Skeletal muscle satellite cell (primary cell): ENCODE measurements at regions not wholly inside any gene's neighbourhood (a gene's known extent, or its start where the extent isn't known, plus 50 kb on each side); places are given as distances from the start of the nearest gene placed in this dataset.

Experiments
- H3K27me3 ChIP-seq: 2 replicates; pipeline ENCODE4 v1.7.0; 2013; ENCODE audit warnings: low read length; ENCODE audit not compliant: control insufficient read depth, insufficient read depth
- H3K36me3 ChIP-seq: 2 replicates; pipeline ENCODE4 v1.7.0; 2013; ENCODE audit warnings: mild to moderate bottlenecking, control low read depth, low read length; ENCODE audit not compliant: insufficient read depth
- H3K4me1 ChIP-seq: 2 replicates; pipeline ENCODE4 v1.7.0; 2013; ENCODE audit warnings: low read length; ENCODE audit not compliant: control insufficient read depth, insufficient read depth
- H3K4me2 ChIP-seq: 2 replicates; pipeline ENCODE4 v1.7.0; 2013; ENCODE audit warnings: mild to moderate bottlenecking, low read length
- H3K4me3 ChIP-seq: 2 replicates; pipeline ENCODE4 v1.7.0; 2013; ENCODE audit warnings: low read length
- H3K9ac ChIP-seq: 2 replicates; pipeline ENCODE4 v1.7.0; 2013; ENCODE audit warnings: mild to moderate bottlenecking, low read depth, low read length, moderate library complexity
- H3K9me3 ChIP-seq: replicated peaks from 2 replicates; pipeline ENCODE4 v1.7.0; 2013; ENCODE audit warnings: mild to moderate bottlenecking, control low read depth, low read length

GRCh38 chr20:6231556-6231955 lies 108.7 kb upstream of the FERMT1 start:
- no peak overlapping the region for H3K4me3 ChIP-seq
- H3K4me2 ChIP-seq, result no peak overlapping the region
- H3K9ac ChIP-seq, result no peak overlapping the region
- no peaks in the 10 kb centered on the region for H3K9me3 ChIP-seq
- H3K36me3 ChIP-seq, result no peaks in the 10 kb centered on the region
- no peaks in the 10 kb centered on the region for H3K4me1 ChIP-seq
- peaks cover 3% of the 10 kb centered on the region for H3K27me3 ChIP-seq

GRCh38 chr20:6228302-6228843 lies 105.5 kb upstream of the FERMT1 start:
- no peaks in the 10 kb centered on the region for H3K9me3 ChIP-seq
- H3K4me1 ChIP-seq, result no peaks in the 10 kb centered on the region
- no peak overlapping the region for H3K4me2 ChIP-seq
- peaks cover 3% of the 10 kb centered on the region for H3K27me3 ChIP-seq
- no peak overlapping the region for H3K9ac ChIP-seq
- no peak overlapping the region for H3K4me3 ChIP-seq
- no peaks in the 10 kb centered on the region for H3K36me3 ChIP-seq

DNA sequence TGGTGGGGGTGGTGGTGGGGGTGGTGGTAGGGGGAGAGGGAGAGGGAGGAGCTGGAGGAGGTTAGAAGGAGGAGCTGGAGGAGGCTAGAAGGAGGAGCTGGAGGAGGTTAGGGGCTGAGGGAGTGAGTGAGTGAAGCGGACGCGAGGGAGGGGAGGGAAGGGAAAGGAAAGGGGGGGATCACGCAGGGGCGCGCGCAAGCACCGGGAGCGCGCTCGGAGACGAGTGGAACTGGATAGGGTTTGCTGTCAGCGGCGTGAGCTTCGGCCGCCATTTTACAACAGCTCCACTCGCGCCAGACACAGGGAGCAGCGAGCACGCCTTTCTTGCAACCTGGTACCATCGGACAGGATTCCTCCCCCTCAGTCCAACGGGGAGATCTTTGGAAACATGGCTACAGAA lies 90.5 kb upstream of the FERMT1 start:
- Histone ChIP-seq H3K9me3 (no peaks in the 10 kb centered on the region), H3K4me3 (no peak overlapping the region), H3K4me2 (no peak overlapping the region), H3K4me1 (no peaks in the 10 kb centered on the region), H3K27me3 (no peaks in the 10 kb centered on the region), H3K9ac (no peak overlapping the region), H3K36me3 (no peaks in the 10 kb centered on the region)

GRCh38 chr20:6212903-6213302 lies 90.1 kb upstream of the FERMT1 start:
- Histone ChIP-seq H3K4me1 (no peaks in the 10 kb centered on the region), H3K4me3 (no peak overlapping the region)

DNA sequence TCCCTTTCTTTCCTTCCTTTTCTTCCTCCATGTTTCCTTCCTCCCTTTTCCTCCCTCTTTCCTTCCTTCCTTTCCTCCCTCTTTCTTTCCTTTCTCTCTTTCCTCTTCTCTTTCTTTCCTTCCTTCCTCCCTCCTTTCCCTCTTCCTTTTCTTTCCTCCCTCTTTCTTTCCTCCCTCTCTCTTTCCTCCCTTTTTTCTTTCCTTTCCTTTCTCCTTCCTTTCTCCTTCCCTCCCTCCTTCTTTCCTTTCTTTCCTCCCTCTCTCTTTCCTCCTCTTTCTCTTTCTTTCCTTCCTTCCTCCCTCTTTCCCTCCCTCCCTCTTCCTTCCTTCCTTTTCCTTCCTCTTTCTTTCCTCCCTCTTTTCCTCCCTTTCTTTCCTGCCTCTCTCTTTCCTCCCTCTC lies 86.3 kb upstream of the FERMT1 start:
- H3K9ac ChIP-seq, result no peak overlapping the region
- H3K4me3 ChIP-seq, result no peak overlapping the region
- no peak overlapping the region for H3K4me2 ChIP-seq
- no peaks in the 10 kb centered on the region for H3K36me3 ChIP-seq
- H3K27me3 ChIP-seq, result no peaks in the 10 kb centered on the region
- H3K4me1 ChIP-seq, result no peaks in the 10 kb centered on the region
- no peaks in the 10 kb centered on the region for H3K9me3 ChIP-seq

More at GRCh38 chr20:6212903-6213302, 90.1 kb upstream of the FERMT1 start:
- H3K27me3 ChIP-seq, result no peaks in the 10 kb centered on the region
- H3K9ac ChIP-seq, result no peak overlapping the region
- no peaks in the 10 kb centered on the region for H3K9me3 ChIP-seq
- H3K36me3 ChIP-seq, result no peaks in the 10 kb centered on the region
- no peak overlapping the region for H3K4me2 ChIP-seq

- no peaks in the 10 kb centered on the region for H3K9me3 ChIP-seq
- no peaks in the 10 kb centered on the region for H3K36me3 ChIP-seq
- H3K9ac ChIP-seq, result no peak overlapping the region
- H3K4me2 ChIP-seq, result no peak overlapping the region
- no peaks in the 10 kb centered on the region for H3K27me3 ChIP-seq
- no peaks in the 10 kb centered on the region for H3K4me1 ChIP-seq
- H3K4me3 ChIP-seq, result no peak overlapping the region
These were observed 77.3 kb upstream of the FERMT1 start for GRCh38 chr20:6200092-6200491.

GRCh38 chr20:6185268-6185667 lies 62.4 kb upstream of the FERMT1 start:
- H3K4me3 ChIP-seq, result no peak overlapping the region
- H3K9ac ChIP-seq, result no peak overlapping the region
- H3K36me3 ChIP-seq, result no peaks in the 10 kb centered on the region
- H3K4me2 ChIP-seq, result no peak overlapping the region
- H3K4me1 ChIP-seq, result no peaks in the 10 kb centered on the region
- H3K9me3 ChIP-seq, result no peaks in the 10 kb centered on the region
- H3K27me3 ChIP-seq, result no peaks in the 10 kb centered on the region

DNA sequence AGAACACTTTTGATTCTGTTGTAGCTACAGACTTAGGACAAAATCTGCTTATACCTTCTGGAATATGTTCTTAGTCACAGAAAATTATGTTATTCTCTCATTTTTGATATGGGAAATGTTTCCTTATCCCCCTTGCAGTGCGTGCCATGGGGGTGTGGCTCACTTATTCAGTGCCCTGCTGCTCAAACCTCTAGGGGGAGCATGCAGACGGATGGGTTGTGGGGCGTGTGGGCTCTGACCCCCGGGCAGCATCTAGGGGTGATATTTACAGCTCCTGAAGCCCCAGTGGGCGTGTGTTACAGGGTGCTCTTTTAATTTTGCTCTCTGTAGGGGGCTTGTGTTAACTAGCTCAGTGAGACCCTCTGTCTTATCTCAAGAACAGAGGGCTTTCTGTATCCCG lies 61.3 kb upstream of the FERMT1 start:
- Histone ChIP-seq H3K36me3 (no peaks in the 10 kb centered on the region), H3K4me1 (no peaks in the 10 kb centered on the region)

GRCh38 chr20:6180531-6180930 lies 57.7 kb upstream of the FERMT1 start:
- Histone ChIP-seq H3K36me3 (no peaks in the 10 kb centered on the region), H3K27me3 (peaks cover 5% of the 10 kb centered on the region)

More for the DNA sequence above, 61.3 kb upstream of the FERMT1 start:
- Histone ChIP-seq H3K9me3 (no peaks in the 10 kb centered on the region), H3K4me3 (no peak overlapping the region), H3K27me3 (peaks cover 5% of the 10 kb centered on the region), H3K9ac (no peak overlapping the region), H3K4me2 (no peak overlapping the region)

DNA sequence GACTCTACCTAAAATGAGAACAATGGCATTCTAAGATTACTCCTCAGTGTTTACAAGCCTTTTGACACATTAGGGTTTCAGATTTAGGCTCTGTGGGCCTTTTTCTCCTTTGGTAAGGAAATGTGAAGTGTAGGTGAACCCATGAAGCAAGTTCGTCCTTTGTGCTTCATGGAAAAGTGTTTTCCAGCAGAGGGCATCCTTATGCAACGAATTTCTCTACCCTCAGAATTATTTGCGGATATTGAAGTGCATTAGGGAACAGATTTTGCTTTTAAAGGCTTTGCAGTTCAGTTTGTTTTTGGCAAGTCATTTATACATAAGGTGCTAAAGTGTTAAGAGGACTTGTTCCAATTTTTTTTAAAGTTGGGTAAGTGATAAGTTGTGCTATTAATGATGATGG lies 55.7 kb upstream of the FERMT1 start:
- Histone ChIP-seq H3K9me3 (no peaks in the 10 kb centered on the region), H3K9ac (no peak overlapping the region), H3K4me2 (no peak overlapping the region), H3K4me3 (no peak overlapping the region), H3K36me3 (no peaks in the 10 kb centered on the region), H3K4me1 (no peaks in the 10 kb centered on the region), H3K27me3 (peaks cover 5% of the 10 kb centered on the region)

More at GRCh38 chr20:6180531-6180930, 57.7 kb upstream of the FERMT1 start:
- H3K4me1 ChIP-seq, result no peaks in the 10 kb centered on the region
- H3K4me3 ChIP-seq, result no peak overlapping the region
- H3K4me2 ChIP-seq, result no peak overlapping the region
- no peaks in the 10 kb centered on the region for H3K9me3 ChIP-seq
- H3K9ac ChIP-seq, result no peak overlapping the region

DNA sequence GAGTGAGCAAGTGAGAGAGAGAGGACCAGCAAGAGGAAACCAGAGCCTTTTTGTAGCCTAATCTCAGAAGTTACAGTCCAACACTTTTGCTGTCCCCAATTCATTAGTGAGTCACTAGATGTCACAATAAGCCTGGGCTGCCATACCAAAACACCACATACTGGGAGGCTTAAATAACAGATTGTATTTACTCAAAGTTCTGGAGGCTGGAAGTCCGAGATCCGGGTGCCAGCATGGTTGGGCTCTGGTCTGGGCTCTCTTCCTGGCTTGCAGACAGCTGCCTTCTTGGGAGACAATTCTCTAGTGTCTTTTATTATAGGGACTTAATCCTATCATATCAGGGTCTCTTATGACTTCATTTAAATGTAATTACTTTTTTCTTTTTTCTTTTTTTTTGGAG lies 50.7 kb upstream of the FERMT1 start:
- Histone ChIP-seq H3K4me3 (no peak overlapping the region), H3K4me1 (no peaks in the 10 kb centered on the region), H3K36me3 (no peaks in the 10 kb centered on the region), H3K4me2 (no peak overlapping the region), H3K9ac (no peak overlapping the region), H3K9me3 (no peaks in the 10 kb centered on the region), H3K27me3 (no peaks in the 10 kb centered on the region)
